T follicular helper cell (primary cell): ENCODE measurements at regions not wholly inside any gene's neighbourhood (a gene's known extent, or its start where the extent isn't known, plus 50 kb on each side); places are given as distances from the start of the nearest gene placed in this dataset.
"Not testable (repeated sequence)": the region's sequence is repeated elsewhere in the genome, so short reads cannot be mapped to it uniquely, and the experiment has no call there.

Experiments
- DNase-seq: peaks from one replicate; pipeline ENCODE4 v3.0.0-alpha.2; 2020; ENCODE audit warnings: low read depth

DNA sequence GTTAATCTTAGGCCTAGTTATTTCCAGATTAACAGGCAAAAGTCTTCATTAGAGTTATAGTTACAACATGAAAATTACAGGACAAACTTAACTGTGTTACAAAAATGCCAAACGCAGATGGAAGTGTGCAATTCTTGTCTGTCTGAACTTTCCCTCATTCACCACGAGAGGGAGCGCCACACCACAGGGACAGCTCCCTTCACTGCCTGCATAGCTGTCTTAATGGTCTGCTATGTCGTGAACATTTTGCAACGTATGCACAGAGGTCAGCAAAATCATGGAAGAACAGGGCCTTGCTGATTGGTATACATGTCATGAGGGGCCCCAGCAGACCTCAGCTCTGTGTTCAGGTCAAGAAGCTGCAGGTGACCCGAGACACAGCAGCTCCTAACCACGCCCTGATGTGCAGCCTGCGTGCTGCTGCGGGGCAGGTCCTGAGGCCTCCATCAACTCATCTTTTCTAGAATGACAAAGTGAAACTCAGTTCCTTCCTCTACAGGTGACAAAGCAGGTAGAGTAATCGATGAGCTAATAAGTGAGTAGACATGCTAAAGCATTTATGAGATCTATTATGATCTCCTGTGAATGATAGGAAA is 78.8 kb upstream of the ATP8B1 start:
- peak; percentile 1 for DNase-seq

DNA sequence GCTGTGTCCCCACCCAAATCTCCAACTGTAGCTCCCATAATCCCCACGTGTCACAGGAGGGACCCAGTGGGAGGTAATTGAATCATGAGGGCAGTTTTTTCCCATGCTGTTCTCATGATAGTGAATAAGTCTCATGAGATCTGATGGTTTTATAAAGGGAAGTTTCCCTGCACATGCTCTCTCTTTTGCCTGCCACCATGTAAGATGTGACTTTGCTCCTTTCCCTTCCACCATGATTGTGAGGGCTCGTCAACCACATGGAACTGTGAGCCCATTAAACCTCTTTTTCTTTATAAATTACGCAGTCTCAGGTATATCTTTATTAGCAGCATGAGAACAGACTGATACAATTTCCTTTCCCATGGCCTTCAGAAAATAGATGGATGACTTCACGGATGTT is 76.8 kb upstream of the ATP8B1 start:
- DNase-seq, result not testable (repeated sequence)

DNA sequence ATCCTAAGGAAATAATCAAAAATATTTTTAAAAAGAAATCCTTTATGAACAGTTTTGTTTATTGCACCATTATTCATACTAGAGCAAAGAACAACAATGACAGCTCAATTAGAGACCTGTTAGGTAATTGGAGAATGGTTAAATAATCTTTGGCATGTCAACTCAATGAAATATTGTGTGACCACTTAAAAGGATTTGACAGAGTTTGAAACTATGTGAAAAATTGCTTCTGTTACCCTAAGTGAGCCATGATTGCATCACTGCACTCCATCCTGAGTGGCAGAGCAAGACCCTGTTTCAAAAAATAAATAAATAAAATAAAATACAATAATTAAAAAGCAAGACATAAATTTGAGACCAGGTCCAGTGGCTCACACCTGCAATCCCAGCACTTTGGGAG is 66.1 kb upstream of the ATP8B1 start:
- DNase-seq, result no peak

DNA sequence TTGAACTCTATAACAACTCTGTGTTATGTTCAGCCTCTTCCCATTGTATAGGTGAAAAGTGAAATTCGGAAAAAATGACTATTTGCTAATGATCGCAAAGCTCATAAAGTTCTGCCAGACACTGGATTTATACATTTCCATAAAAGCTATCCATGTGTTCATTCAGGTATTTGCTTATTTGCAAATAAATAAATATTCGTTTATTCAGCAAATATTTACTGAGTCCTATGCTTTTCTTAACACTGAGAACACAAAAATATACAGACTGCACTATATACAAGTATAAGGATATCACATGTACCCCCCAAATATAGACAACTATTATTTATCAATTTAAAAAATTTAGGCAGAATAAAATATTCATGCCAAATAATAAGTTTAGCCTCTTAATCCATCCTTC is 63.2 kb upstream of the ATP8B1 start:
- DNase-seq, result no peak

DNA sequence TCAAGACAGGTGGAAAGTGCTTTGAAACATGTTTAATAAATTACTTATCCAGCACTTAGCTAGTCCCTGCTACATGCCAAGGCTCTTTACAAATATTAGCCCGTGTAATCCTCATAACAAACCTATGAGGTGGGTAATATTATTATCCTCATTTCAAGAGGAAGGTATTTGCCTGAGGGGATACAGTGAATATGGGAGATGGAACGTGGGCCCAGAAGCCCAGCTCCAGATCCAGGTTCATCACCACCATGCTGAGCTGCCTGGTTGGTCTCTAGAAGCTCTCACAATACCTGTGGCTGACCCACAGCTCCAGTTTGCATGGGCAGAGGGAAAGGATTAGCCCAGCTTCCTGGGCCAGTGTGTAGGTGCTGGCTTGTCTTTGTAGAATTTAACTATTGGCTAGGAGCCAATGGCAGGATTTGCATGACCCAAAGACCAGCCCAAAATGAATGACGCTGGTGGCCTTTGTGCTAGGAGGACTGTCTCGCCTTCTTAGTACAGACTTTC is 61.6 kb upstream of the ATP8B1 start:
- no peak for DNase-seq

DNA sequence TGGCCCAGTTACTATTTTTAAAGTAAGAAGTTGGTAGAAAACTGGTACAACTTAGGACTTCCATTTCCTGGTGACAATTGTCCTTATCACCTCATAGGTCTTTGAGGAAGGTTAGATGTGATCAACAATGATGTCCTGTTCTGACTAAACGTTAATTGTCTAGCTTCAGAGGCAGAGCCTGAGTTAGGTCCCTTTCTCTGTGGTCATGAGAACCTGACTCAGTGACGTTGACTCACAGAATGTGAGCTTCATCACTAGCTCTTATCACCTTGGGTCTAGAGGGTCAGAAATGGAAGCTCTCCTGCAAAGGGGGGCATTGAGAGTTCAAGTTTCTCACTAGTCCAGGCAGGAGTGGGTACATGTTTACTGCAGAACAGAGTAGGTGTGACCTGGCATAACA is 60.6 kb upstream of the ATP8B1 start:
- no peak for DNase-seq

DNA sequence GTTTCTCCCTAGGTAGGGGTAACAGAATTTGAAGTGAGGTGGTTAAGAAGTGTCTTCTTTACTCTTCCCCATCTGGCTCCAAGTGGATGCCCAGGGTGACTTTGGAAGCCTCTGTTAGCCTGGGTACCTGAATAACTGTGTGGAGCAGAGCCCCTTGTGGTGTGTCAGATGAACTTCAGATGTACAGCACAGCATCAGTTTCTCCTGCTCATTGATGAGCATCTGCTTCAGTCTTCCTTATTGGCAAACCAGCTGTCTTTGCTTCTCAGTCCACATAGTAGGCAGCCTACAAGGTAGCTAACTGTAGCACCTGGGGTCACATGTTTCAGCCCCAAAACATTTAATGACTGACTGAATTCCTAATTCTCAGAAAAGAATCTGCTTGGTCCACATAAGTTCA is 56.2 kb upstream of the ATP8B1 start:
- no peak for DNase-seq

DNA sequence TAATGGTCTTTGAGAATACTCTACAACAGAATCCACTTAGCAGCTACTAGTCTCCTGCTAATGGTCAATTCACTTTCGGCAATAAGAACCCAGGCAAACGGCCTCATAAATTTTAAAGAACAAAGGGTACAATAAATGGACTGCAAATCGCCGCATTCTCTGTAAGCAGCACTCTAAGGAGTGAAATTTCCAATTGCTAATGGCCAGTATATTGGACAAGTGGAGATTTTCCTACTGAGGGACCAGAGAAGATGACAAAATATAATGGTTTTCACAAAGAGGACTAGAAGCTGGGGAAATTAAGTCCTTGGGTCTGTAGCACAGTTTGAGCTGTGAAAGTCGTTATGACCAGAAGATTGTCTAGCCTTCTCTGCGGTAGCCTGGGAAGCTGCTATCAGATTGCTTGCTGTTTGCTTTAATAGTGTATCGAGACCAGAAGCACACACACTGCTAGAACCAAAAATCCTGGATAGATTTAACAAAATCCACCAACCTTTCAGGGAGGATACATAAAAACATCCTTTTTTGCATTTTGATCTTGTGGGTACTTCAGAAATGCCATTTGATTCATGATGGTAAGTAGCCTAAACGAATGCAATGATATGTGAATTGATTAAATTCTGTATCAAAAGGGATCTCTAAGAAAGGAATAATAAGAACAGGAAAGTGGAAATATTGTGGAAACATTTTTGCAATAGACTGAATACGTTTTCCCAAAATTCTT is 53.6 kb upstream of the ATP8B1 start:
- no peak for DNase-seq

DNA sequence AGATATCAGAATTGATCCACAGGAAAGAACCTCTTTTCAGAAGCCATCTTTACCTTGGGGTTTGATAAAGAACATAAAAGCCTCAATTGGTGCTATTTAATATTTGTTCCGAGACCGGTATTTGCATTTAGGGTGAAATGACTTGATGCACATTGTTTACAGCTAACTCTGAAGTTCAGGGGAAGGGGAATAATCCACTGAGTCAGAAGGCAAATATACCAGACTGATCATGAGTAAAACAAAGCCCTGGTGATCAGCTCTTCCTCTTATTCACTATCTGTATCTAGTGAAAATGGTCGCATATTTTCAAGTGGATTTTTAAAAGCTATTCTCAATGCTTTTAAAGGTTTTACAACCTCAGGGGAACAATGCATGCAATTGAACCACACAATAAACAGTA is 53.0 kb upstream of the ATP8B1 start:
- no peak for DNase-seq

DNA sequence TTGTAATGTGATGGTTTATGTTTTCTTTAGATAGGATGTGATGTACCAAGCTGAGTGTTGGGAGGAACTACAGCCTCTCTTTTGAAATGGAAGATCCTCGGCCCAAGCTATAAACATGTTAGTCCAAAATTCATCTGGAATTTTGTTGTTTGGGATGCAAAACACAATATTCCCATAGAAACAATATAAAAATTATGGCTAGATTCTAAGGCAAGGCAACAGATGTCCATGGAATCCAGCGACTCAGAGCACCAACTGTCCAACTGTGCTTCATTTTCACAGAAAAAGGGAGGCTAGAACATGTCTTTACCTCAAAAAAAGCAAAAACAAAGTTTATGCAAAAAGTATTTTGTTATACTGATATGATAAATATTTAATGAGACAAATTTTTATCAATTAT is 52.4 kb upstream of the ATP8B1 start:
- DNase-seq, result no peak

DNA sequence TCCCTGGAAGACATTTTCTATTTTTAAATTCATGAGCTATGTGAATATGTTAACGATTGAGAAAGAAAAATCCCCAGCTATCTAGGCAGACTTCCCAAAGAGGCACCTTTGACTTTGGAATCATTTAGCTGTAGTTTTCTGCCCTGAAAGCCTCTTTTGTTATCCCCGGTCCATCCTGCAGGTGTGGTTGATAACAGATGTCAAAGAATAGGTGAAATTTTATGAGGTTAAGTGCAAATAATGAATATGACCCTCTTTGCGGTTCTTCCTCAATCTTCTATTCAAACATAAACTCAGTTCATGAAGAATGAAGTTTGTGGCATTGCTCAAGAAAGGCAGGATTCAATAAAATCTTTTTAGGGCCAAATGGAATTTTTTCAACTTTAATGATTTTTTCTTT is 51.6 kb upstream of the ATP8B1 start:
- DNase-seq, result no peak

DNA sequence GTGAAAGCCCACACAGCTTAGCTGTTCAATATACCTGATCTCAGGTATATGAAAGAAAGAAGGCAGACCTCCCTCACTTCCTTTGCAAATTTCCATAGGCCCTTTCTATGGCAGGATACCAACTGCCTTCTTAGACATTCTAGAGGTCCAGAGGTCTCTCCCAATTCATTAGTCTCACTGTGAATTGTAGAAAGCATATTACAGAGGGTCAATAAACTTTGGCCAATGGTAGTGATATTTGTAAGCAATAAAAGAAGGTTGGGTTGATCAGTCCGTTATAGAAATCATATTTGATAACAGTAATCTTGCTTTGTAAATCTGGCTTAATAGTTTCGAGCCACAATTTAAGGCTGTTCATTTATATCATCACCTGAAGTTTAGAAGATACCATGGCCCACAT is 50.7 kb upstream of the ATP8B1 start:
- no peak for DNase-seq

DNA sequence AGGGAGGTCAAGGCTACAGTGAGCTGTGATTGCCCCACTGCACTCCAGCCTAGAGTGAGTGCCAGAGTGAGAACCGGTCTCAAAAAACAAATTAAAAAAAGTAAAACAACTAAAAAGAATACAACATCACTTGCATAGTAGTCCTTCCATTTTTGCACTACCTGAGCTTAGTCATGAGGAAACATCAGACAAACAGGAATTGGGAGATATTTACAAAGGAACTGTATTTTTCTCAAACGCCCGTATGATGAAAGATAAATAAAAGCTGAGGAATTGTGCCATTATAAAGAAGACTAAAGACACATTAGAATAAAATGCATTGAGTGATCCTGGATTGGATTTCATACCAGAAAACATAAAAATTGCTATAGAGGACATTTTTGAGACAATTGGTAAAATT is 50.0 kb upstream of the ATP8B1 start:
- no peak for DNase-seq
